ENCODE measurements at regions not wholly inside any gene's neighbourhood (a gene's known extent, or its start where the extent isn't known, plus 50 kb on each side); places are given as distances from the start of the nearest gene placed in this dataset.

GRCh38 chr2:38155015-38155414, 79.1 kb upstream of the CYP1B1 start:
- TF ChIP-seq POLR2A (IDR thresholded peaks at IDR 0.05; ENCODE audit: low read length) (no peak), GATA1 (IDR thresholded peaks at IDR 0.05; ENCODE audit: low read depth, low read length) (no peak)

All from erythroblast (primary cell).